ENCODE measurements at regions not wholly inside any gene's neighbourhood (a gene's known extent, or its start where the extent isn't known, plus 50 kb on each side); places are given as distances from the start of the nearest gene placed in this dataset.

GRCh38 chr5:82346399-82347165, 68.4 kb upstream of the RPS23 start:
- Histone ChIP-seq H3K9me3 (ENCODE audit: insufficient read depth, low read length) (no peaks in the 10 kb centered on the region), H4K20me1 (ENCODE audit: insufficient read depth, low read length) (no peaks in the 10 kb centered on the region), H3K27ac (ENCODE audit: low read length) (no peak overlapping the region), H3K36me3 (replicated peaks; ENCODE audit: low read depth, low read length) (no peaks in the 10 kb centered on the region), H3K79me2 (ENCODE audit: low read length) (no peaks in the 10 kb centered on the region), H2AFZ (ENCODE audit: low read depth, low read length) (no peak overlapping the region), H3K27me3 (ENCODE audit: low read depth, low read length) (no peaks in the 10 kb centered on the region), H3K9ac (ENCODE audit: low read length) (no peak overlapping the region), H3K4me2 (ENCODE audit: low read length) (no peak overlapping the region), H3K4me1 (ENCODE audit: low read length) (no peaks in the 10 kb centered on the region; the same call in 1 of the 2 replicates), H3K4me3 (ENCODE audit: low read length) (no peak overlapping the region)
- TF ChIP-seq EZH2phosphoT487 (IDR thresholded peaks at IDR 0.05; ENCODE audit: low read depth) (no peak), CTCF (IDR thresholded peaks at IDR 0.05; ENCODE audit: low read depth, low read length) (no peak)

GRCh38 chr5:82345108-82345507, 67.0 kb upstream of the RPS23 start:
- Histone ChIP-seq H3K4me2 (ENCODE audit: low read length) (no peak overlapping the region), H3K27ac (ENCODE audit: low read length) (no peak overlapping the region)

GRCh38 chr5:82341325-82341724, 63.2 kb upstream of the RPS23 start:
- no peaks in the 10 kb centered on the region for H3K4me1 ChIP-seq (ENCODE audit: low read length)
- no peak overlapping the region for H2AFZ ChIP-seq (ENCODE audit: low read depth, low read length)
- no peaks in the 10 kb centered on the region for H4K20me1 ChIP-seq (ENCODE audit: insufficient read depth, low read length)
- H3K9me3 ChIP-seq (ENCODE audit: insufficient read depth, low read length), result no peaks in the 10 kb centered on the region
- H3K79me2 ChIP-seq (ENCODE audit: low read length), result no peaks in the 10 kb centered on the region
- no peak overlapping the region for H3K27ac ChIP-seq (ENCODE audit: low read length)
- no peak overlapping the region for H3K4me2 ChIP-seq (ENCODE audit: low read length)
- TF ChIP-seq CTCF (IDR thresholded peaks at IDR 0.05; ENCODE audit: low read depth, low read length), result no peak
- TF ChIP-seq EZH2phosphoT487 (IDR thresholded peaks at IDR 0.05; ENCODE audit: low read depth), result no peak
- no peak overlapping the region for H3K9ac ChIP-seq (ENCODE audit: low read length)
- no peaks in the 10 kb centered on the region for H3K36me3 ChIP-seq (replicated peaks; ENCODE audit: low read depth, low read length)
- H3K27me3 ChIP-seq (ENCODE audit: low read depth, low read length), result no peaks in the 10 kb centered on the region
- H3K4me3 ChIP-seq (ENCODE audit: low read length), result no peak overlapping the region

More at GRCh38 chr5:82345108-82345507, 67.0 kb upstream of the RPS23 start:
- Histone ChIP-seq H3K4me3 (ENCODE audit: low read length) (no peak overlapping the region), H2AFZ (ENCODE audit: low read depth, low read length) (no peak overlapping the region), H4K20me1 (ENCODE audit: insufficient read depth, low read length) (no peaks in the 10 kb centered on the region), H3K9ac (ENCODE audit: low read length) (no peak overlapping the region), H3K4me1 (ENCODE audit: low read length) (no peaks in the 10 kb centered on the region), H3K9me3 (ENCODE audit: insufficient read depth, low read length) (no peaks in the 10 kb centered on the region), H3K36me3 (replicated peaks; ENCODE audit: low read depth, low read length) (no peaks in the 10 kb centered on the region), H3K27me3 (ENCODE audit: low read depth, low read length) (no peaks in the 10 kb centered on the region), H3K79me2 (ENCODE audit: low read length) (no peaks in the 10 kb centered on the region)
- TF ChIP-seq CTCF (IDR thresholded peaks at IDR 0.05; ENCODE audit: low read depth, low read length) (no peak), EZH2phosphoT487 (IDR thresholded peaks at IDR 0.05; ENCODE audit: low read depth) (no peak)

- TF ChIP-seq CTCF (IDR thresholded peaks at IDR 0.05; ENCODE audit: low read depth, low read length), result no peak
- Histone ChIP-seq H3K9ac (ENCODE audit: low read length) (no peak overlapping the region), H3K4me1 (ENCODE audit: low read length) (no peaks in the 10 kb centered on the region), H3K4me3 (ENCODE audit: low read length) (no peak overlapping the region), H3K27me3 (ENCODE audit: low read depth, low read length) (no peaks in the 10 kb centered on the region), H4K20me1 (ENCODE audit: insufficient read depth, low read length) (no peaks in the 10 kb centered on the region), H3K79me2 (ENCODE audit: low read length) (no peaks in the 10 kb centered on the region), H3K9me3 (ENCODE audit: insufficient read depth, low read length) (no peaks in the 10 kb centered on the region), H3K27ac (ENCODE audit: low read length) (no peak overlapping the region), H3K4me2 (ENCODE audit: low read length) (no peak overlapping the region), H2AFZ (ENCODE audit: low read depth, low read length) (no peak overlapping the region), H3K36me3 (replicated peaks; ENCODE audit: low read depth, low read length) (no peaks in the 10 kb centered on the region)
Observed at GRCh38 chr5:82340799-82341198, 62.6 kb upstream of the RPS23 start.
